HEK293T (cell line): ENCODE measurements at regions not wholly inside any gene's neighbourhood (a gene's known extent, or its start where the extent isn't known, plus 50 kb on each side); places are given as distances from the start of the nearest gene placed in this dataset.

Source experiments
- ARNT ChIP-seq: fragments of 450-650 bp; IDR thresholded peaks from 2 replicates; pipeline ENCODE4 v1.6.1; 2017; ENCODE audit warnings: mild to moderate bottlenecking
- BHLHE40 ChIP-seq: fragments of 450-650 bp; IDR thresholded peaks from 2 replicates; pipeline ENCODE4 v1.6.1; 2016; ENCODE audit warnings: mild to moderate bottlenecking, moderate library complexity, borderline replicate concordance
- CTBP1 ChIP-seq: fragments of 450-650 bp; IDR thresholded peaks from 2 replicates; pipeline ENCODE4 v1.6.1; 2016; ENCODE audit warnings: borderline replicate concordance
- ELF4 ChIP-seq: fragments of 450-650 bp; IDR thresholded peaks from 2 replicates; pipeline ENCODE4 v1.6.1; 2017; ENCODE audit warnings: antibody characterized with exemption
- FOXM1 ChIP-seq: fragments of 450-650 bp; IDR thresholded peaks from 2 replicates; pipeline ENCODE4 v1.6.1; 2017; ENCODE audit warnings: mild to moderate bottlenecking, borderline replicate concordance
- HDGF ChIP-seq: fragments of 450-650 bp; IDR thresholded peaks from 2 replicates; pipeline ENCODE4 v1.6.1; 2017; ENCODE audit warnings: antibody characterized with exemption, borderline replicate concordance
- L3MBTL2 ChIP-seq: fragments of 450-650 bp; conservative IDR thresholded peaks from 2 replicates; pipeline ENCODE4 v1.6.1; 2016; ENCODE audit warnings: mild to moderate bottlenecking
- LEF1 ChIP-seq: fragments of 450-650 bp; IDR thresholded peaks from 2 replicates; pipeline ENCODE4 v1.6.1; 2017; ENCODE audit warnings: mild to moderate bottlenecking, borderline replicate concordance
- NFRKB ChIP-seq: fragments of 450-650 bp; IDR thresholded peaks from 2 replicates; pipeline ENCODE4 v1.6.1; 2016; ENCODE audit warnings: mild to moderate bottlenecking, moderate library complexity
- PKNOX1 ChIP-seq: fragments of 450-650 bp; IDR thresholded peaks from 2 replicates; pipeline ENCODE4 v1.6.1; 2016
- SP1 ChIP-seq: fragments of 450-650 bp; IDR thresholded peaks from 2 replicates; pipeline ENCODE4 v1.6.1; 2017
- SUZ12 ChIP-seq: fragments of 450-650 bp; IDR thresholded peaks from 2 replicates; pipeline ENCODE4 v1.6.1; 2016; ENCODE audit warnings: mild to moderate bottlenecking
- TARDBP ChIP-seq: fragments of 450-650 bp; IDR thresholded peaks from 2 replicates; pipeline ENCODE4 v1.6.1; 2016
- ZNF384 ChIP-seq: fragments of 450-650 bp; IDR thresholded peaks from 2 replicates; pipeline ENCODE4 v1.6.1; 2016

GRCh38 chr12:67496581-67496980, 152.0 kb upstream of the DYRK2 start:
- no peak for TF ChIP-seq SUZ12
- TF ChIP-seq TARDBP: no peak
- no peak for TF ChIP-seq PKNOX1
- no peak for TF ChIP-seq SP1
- no peak for TF ChIP-seq BHLHE40
- TF ChIP-seq ZNF384: no peak
- no peak for TF ChIP-seq NFRKB
- TF ChIP-seq LEF1: no peak
- no peak for TF ChIP-seq FOXM1
- no peak for TF ChIP-seq ELF4
- no peak for TF ChIP-seq HDGF
- TF ChIP-seq L3MBTL2: no peak
- TF ChIP-seq ARNT: no peak
- TF ChIP-seq CTBP1: no peak
